ENCODE measurements at regions not wholly inside any gene's neighbourhood (a gene's known extent, or its start where the extent isn't known, plus 50 kb on each side); places are given as distances from the start of the nearest gene placed in this dataset.

- Histone ChIP-seq H3K27ac (ENCODE audit: low read depth, low read length) (no peak overlapping the region), H3K4me3 (ENCODE audit: low read length) (no peak overlapping the region), H3K9me3 (ENCODE audit: control insufficient read depth, low read length) (no peaks in the 10 kb centered on the region), H3K4me1 (ENCODE audit: control insufficient read depth, insufficient read depth, low read length) (no peaks in the 10 kb centered on the region), H3K36me3 (ENCODE audit: control insufficient read depth, insufficient read depth, low read length) (no peaks in the 10 kb centered on the region), H3K9ac (ENCODE audit: extremely low read depth, low read length, poor library complexity, severe bottlenecking) (no peak overlapping the region), H3K27me3 (ENCODE audit: control insufficient read depth, insufficient read depth, low read length, poor library complexity, severe bottlenecking) (no peaks in the 10 kb centered on the region)
- peaks cover 13% of the 10 kb centered on the region for H3K4me1 Mint-ChIP-seq
- TF ChIP-seq, protein P1, sequence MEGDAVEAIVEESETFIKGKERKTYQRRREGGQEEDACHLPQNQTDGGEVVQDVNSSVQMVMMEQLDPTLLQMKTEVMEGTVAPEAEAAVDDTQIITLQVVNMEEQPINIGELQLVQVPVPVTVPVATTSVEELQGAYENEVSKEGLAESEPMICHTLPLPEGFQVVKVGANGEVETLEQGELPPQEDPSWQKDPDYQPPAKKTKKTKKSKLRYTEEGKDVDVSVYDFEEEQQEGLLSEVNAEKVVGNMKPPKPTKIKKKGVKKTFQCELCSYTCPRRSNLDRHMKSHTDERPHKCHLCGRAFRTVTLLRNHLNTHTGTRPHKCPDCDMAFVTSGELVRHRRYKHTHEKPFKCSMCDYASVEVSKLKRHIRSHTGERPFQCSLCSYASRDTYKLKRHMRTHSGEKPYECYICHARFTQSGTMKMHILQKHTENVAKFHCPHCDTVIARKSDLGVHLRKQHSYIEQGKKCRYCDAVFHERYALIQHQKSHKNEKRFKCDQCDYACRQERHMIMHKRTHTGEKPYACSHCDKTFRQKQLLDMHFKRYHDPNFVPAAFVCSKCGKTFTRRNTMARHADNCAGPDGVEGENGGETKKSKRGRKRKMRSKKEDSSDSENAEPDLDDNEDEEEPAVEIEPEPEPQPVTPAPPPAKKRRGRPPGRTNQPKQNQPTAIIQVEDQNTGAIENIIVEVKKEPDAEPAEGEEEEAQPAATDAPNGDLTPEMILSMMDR (conservative IDR thresholded peaks at IDR 0.05), result no peak
- H3K27ac Mint-ChIP-seq, result no peak overlapping the region
- H3K9me3 Mint-ChIP-seq, result peaks cover 32% of the 10 kb centered on the region
- H3K27me3 Mint-ChIP-seq (ENCODE audit: insufficient read depth), result no peaks in the 10 kb centered on the region
- no peaks in the 10 kb centered on the region for H3K36me3 Mint-ChIP-seq (ENCODE audit: low read depth)
- DNase-seq, result no peak
- WGBS, 2 experiments (ENCODE audit: insufficient coverage in 1 of 2, insufficient read length in 1 of 2), result 64 to 80% methylated on average over 1 of the region's 2 CpGs
- no peak overlapping the region for H3K4me3 Mint-ChIP-seq
Observed at GRCh38 chrX:84712621-84713020, 210.4 kb upstream of the HDX start.

- no peaks in the 10 kb centered on the region for H3K36me3 Mint-ChIP-seq (ENCODE audit: low read depth)
- TF ChIP-seq, protein P1 (conservative IDR thresholded peaks at IDR 0.05), result no peak
- no peak overlapping the region for H3K4me3 Mint-ChIP-seq
- no peaks in the 10 kb centered on the region for H3K9me3 ChIP-seq (ENCODE audit: control insufficient read depth, low read length)
- peaks cover 31% of the 10 kb centered on the region for H3K9me3 Mint-ChIP-seq
- DNase-seq, result no peak
- no peaks in the 10 kb centered on the region for H3K36me3 ChIP-seq (ENCODE audit: control insufficient read depth, insufficient read depth, low read length)
- H3K4me1 ChIP-seq (ENCODE audit: control insufficient read depth, insufficient read depth, low read length), result no peaks in the 10 kb centered on the region
- no peak overlapping the region for H3K9ac ChIP-seq (ENCODE audit: extremely low read depth, low read length, poor library complexity, severe bottlenecking)
- H3K4me3 ChIP-seq (ENCODE audit: low read length), result no peak overlapping the region
- H3K27me3 ChIP-seq (ENCODE audit: control insufficient read depth, insufficient read depth, low read length, poor library complexity, severe bottlenecking), result no peaks in the 10 kb centered on the region
- no peaks in the 10 kb centered on the region for H3K27me3 Mint-ChIP-seq (ENCODE audit: insufficient read depth)
- H3K27ac Mint-ChIP-seq, result no peak overlapping the region
- H3K27ac ChIP-seq (ENCODE audit: low read depth, low read length), result no peak overlapping the region
- peaks cover 4% of the 10 kb centered on the region for H3K4me1 Mint-ChIP-seq
- WGBS, 2 experiments (ENCODE audit: insufficient coverage in 1 of 2, insufficient read length in 1 of 2), result 100% methylated on average over 1 to 4 of the region's 4 CpGs
Observed at GRCh38 chrX:84715315-84715714, 213.1 kb upstream of the HDX start.

DNA sequence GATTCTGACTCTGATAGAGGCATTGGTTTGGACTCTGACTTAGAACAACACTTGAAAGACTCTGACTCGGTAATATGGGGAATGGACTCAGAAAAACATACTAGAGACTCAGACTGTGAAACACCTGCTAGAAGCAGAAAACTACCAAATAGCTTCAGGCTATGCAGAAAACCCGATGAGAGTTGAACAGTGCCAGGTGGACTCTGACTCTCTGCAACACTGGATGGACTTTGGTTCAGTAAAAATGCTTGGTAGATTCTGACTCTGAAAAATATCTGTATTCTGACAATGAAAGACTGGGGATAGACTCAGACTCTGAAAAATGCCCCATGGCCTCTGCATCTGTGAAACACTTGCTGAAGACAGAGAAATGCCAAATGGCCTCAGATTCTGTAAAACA lies 215.1 kb upstream of the HDX start:
- WGBS, 2 experiments (ENCODE audit: insufficient coverage in 1 of 2, insufficient read length in 1 of 2), result 81% methylated on average over 2 of the region's 2 CpGs; no CpG with 5 or more reads in 1 of the 2 experiments

More for the DNA sequence above, 215.1 kb upstream of the HDX start:
- Histone ChIP-seq H3K4me3 (ENCODE audit: low read length) (no peak overlapping the region), H3K27me3 (ENCODE audit: control insufficient read depth, insufficient read depth, low read length, poor library complexity, severe bottlenecking) (no peaks in the 10 kb centered on the region), H3K4me1 (ENCODE audit: control insufficient read depth, insufficient read depth, low read length) (no peaks in the 10 kb centered on the region), H3K9ac (ENCODE audit: extremely low read depth, low read length, poor library complexity, severe bottlenecking) (no peak overlapping the region), H3K27ac (ENCODE audit: low read depth, low read length) (no peak overlapping the region), H3K36me3 (ENCODE audit: control insufficient read depth, insufficient read depth, low read length) (no peaks in the 10 kb centered on the region), H3K9me3 (ENCODE audit: control insufficient read depth, low read length) (no peaks in the 10 kb centered on the region)
- no peaks in the 10 kb centered on the region for H3K27me3 Mint-ChIP-seq (ENCODE audit: insufficient read depth)
- no peak for DNase-seq
- peaks cover 32% of the 10 kb centered on the region for H3K9me3 Mint-ChIP-seq
- H3K36me3 Mint-ChIP-seq (ENCODE audit: low read depth), result no peaks in the 10 kb centered on the region
- H3K4me1 Mint-ChIP-seq, result no peaks in the 10 kb centered on the region
- H3K27ac Mint-ChIP-seq, result no peak overlapping the region
- no peak overlapping the region for H3K4me3 Mint-ChIP-seq
- TF ChIP-seq, protein P1 (conservative IDR thresholded peaks at IDR 0.05), result no peak
